ENCODE measurements at regions not wholly inside any gene's neighbourhood (a gene's known extent, or its start where the extent isn't known, plus 50 kb on each side); places are given as distances from the start of the nearest gene placed in this dataset.
"Not testable (repeated sequence)": the region's sequence is repeated elsewhere in the genome, so short reads cannot be mapped to it uniquely, and the experiment has no call there.

GRCh38 chr2:87315183-87315902 lies 293.7 kb upstream of the PLGLB1 start:
- H3K27me3 ChIP-seq (replicated peaks in 1 of 7); H3K4me3 ChIP-seq; H3K4me1 ChIP-seq; H3K9me3 ChIP-seq; intact Hi-C loops (cut with DNase I; ENCODE audit: low total_unique reads); DNase-seq; H3K36me3 ChIP-seq; H3K27ac ChIP-seq: not testable (repeated sequence)
- WGBS, 5 donors, result 25 to 63% (median 51%) methylated on average over 2 to 5 of the region's 6 CpGs

- H3K4me1 ChIP-seq; DNase-seq; intact Hi-C loops (cut with DNase I; ENCODE audit: low total_unique reads); H3K27ac ChIP-seq; H3K27me3 ChIP-seq (replicated peaks in 1 of 7); H3K36me3 ChIP-seq; H3K9me3 ChIP-seq; H3K4me3 ChIP-seq: not testable (repeated sequence)
- 100% methylated on average over 1 of the region's 1 CpG; no CpG with 5 or more reads in 3 of the 5 donors for WGBS, 5 donors
These were observed 295.5 kb upstream of the PLGLB1 start for GRCh38 chr2:87317193-87317592.

- H3K27ac ChIP-seq; H3K4me1 ChIP-seq; DNase-seq; H3K9me3 ChIP-seq; H3K27me3 ChIP-seq (replicated peaks in 1 of 7); H3K36me3 ChIP-seq; H3K4me3 ChIP-seq; intact Hi-C loops (cut with DNase I; ENCODE audit: low total_unique reads): not testable (repeated sequence)
- 68 to 92% (median 82%) methylated on average over 1 of the region's 2 CpGs for WGBS, 5 donors
These were observed 297.3 kb upstream of the PLGLB1 start for GRCh38 chr2:87318814-87319491.

GRCh38 chr2:87319705-87320104 lies 298.1 kb upstream of the PLGLB1 start:
- intact Hi-C loops (cut with DNase I; ENCODE audit: low total_unique reads); DNase-seq; H3K4me1 ChIP-seq; H3K36me3 ChIP-seq; H3K9me3 ChIP-seq; H3K27ac ChIP-seq; H3K27me3 ChIP-seq (replicated peaks in 1 of 7); H3K4me3 ChIP-seq: not testable (repeated sequence)
- WGBS, 5 donors, result 89 to 96% (median 93%) methylated on average over 2 of the region's 2 CpGs; no CpG with 5 or more reads in 2 of the 5 donors

GRCh38 chr2:87321201-87321600 lies 299.6 kb upstream of the PLGLB1 start:
- H3K4me3 ChIP-seq; H3K27me3 ChIP-seq (replicated peaks in 1 of 7); H3K9me3 ChIP-seq; intact Hi-C loops (cut with DNase I; ENCODE audit: low total_unique reads); H3K4me1 ChIP-seq; H3K27ac ChIP-seq; DNase-seq; H3K36me3 ChIP-seq: not testable (repeated sequence)
- 89 to 98% (median 95%) methylated on average over 5 to 7 of the region's 9 CpGs for WGBS, 5 donors

- DNase-seq; H3K36me3 ChIP-seq; intact Hi-C loops (cut with DNase I; ENCODE audit: low total_unique reads); H3K9me3 ChIP-seq; H3K4me3 ChIP-seq; H3K4me1 ChIP-seq; H3K27ac ChIP-seq; H3K27me3 ChIP-seq (replicated peaks in 1 of 7): not testable (repeated sequence)
- 58 to 79% (median 74%) methylated on average over 3 to 5 of the region's 6 CpGs for WGBS, 5 donors
These were observed 302.8 kb upstream of the PLGLB1 start for GRCh38 chr2:87324335-87325041.

GRCh38 chr2:87325042-87325910 lies 303.6 kb upstream of the PLGLB1 start:
- 50 to 83% (median 67%) methylated on average over 1 to 5 of the region's 12 CpGs for WGBS, 5 donors
- DNase-seq; H3K27me3 ChIP-seq (replicated peaks in 1 of 7); H3K4me3 ChIP-seq; H3K36me3 ChIP-seq; H3K27ac ChIP-seq; intact Hi-C loops (cut with DNase I; ENCODE audit: low total_unique reads); H3K9me3 ChIP-seq; H3K4me1 ChIP-seq: not testable (repeated sequence)

- H3K27me3 ChIP-seq (replicated peaks in 1 of 7); H3K36me3 ChIP-seq; DNase-seq; H3K9me3 ChIP-seq; intact Hi-C loops (cut with DNase I; ENCODE audit: low total_unique reads); H3K4me3 ChIP-seq; H3K27ac ChIP-seq; H3K4me1 ChIP-seq: not testable (repeated sequence)
- WGBS, 5 donors, result 82 to 94% (median 86%) methylated on average over 2 of the region's 2 CpGs; no CpG with 5 or more reads in 1 of the 5 donors
These were observed 304.3 kb upstream of the PLGLB1 start for GRCh38 chr2:87325911-87326294.

GRCh38 chr2:87326754-87327153 lies 305.1 kb upstream of the PLGLB1 start:
- not testable (repeated sequence) for DNase-seq, H3K4me1 ChIP-seq
- WGBS, 5 donors, result 86 to 93% (median 89%) methylated on average over 1 to 2 of the region's 3 CpGs; no CpG with 5 or more reads in 1 of the 5 donors

GRCh38 chr2:87327648-87328371 lies 306.2 kb upstream of the PLGLB1 start:
- DNase-seq, result not testable (repeated sequence)
- WGBS, 5 donors, result 50 to 80% (median 73%) methylated on average over 2 to 4 of the region's 4 CpGs

More at GRCh38 chr2:87326754-87327153, 305.1 kb upstream of the PLGLB1 start:
- intact Hi-C loops (cut with DNase I; ENCODE audit: low total_unique reads); H3K9me3 ChIP-seq; H3K36me3 ChIP-seq; H3K27ac ChIP-seq; H3K4me3 ChIP-seq; H3K27me3 ChIP-seq (replicated peaks in 1 of 7): not testable (repeated sequence)

More at GRCh38 chr2:87327648-87328371, 306.2 kb upstream of the PLGLB1 start:
- H3K27me3 ChIP-seq (replicated peaks in 1 of 7); H3K36me3 ChIP-seq; intact Hi-C loops (cut with DNase I; ENCODE audit: low total_unique reads); H3K9me3 ChIP-seq; H3K27ac ChIP-seq; H3K4me3 ChIP-seq; H3K4me1 ChIP-seq: not testable (repeated sequence)

Data from spleen (tissue), 11 donors.